Activated T-cell treated with anti-CD3 and anti-CD28 coated beads, Interleukin-2, amount 50 U/mL, for 4 hours (primary cell): ENCODE measurements at regions not wholly inside any gene's neighbourhood (a gene's known extent, or its start where the extent isn't known, plus 50 kb on each side); places are given as distances from the start of the nearest gene placed in this dataset.

Source experiments
- ATAC-seq, 2 donors: fragments of 200-7000 bp; cut with Tn5 transposase; one replicate each; pipeline ENCODE4 v1.10.0; 2021
- DNase-seq: peaks from one replicate; pipeline ENCODE4 v3.0.0-alpha.2; 2020
- H3K27me3 Mint-ChIP-seq: one replicate; pipeline ENCODE4 v1.8.0; 2021; ENCODE audit warnings: low read depth, mixed read lengths
- H3K36me3 Mint-ChIP-seq: one replicate; pipeline ENCODE4 v1.8.0; 2022; ENCODE audit warnings: mixed read lengths; ENCODE audit not compliant: insufficient read depth
- H3K4me1 Mint-ChIP-seq: one replicate; pipeline ENCODE4 v1.8.0; 2021; ENCODE audit warnings: low read depth, mixed read lengths
- H3K4me3 Mint-ChIP-seq: one replicate; pipeline ENCODE4 v1.8.0; 2021; ENCODE audit warnings: mild to moderate bottlenecking, moderate library complexity, mixed read lengths
- H3K9me3 Mint-ChIP-seq: one replicate; pipeline ENCODE4 v1.8.0; 2021; ENCODE audit warnings: mixed read lengths

GRCh38 chr5:63563008-63563917 is 399.0 kb downstream of the HTR1A start:
- H3K36me3 Mint-ChIP-seq: no peaks in the 10 kb centered on the region
- no peak for DNase-seq
- peaks cover 6% of the 10 kb centered on the region for H3K9me3 Mint-ChIP-seq
- H3K4me3 Mint-ChIP-seq: no peak overlapping the region
- H3K4me1 Mint-ChIP-seq: no peaks in the 10 kb centered on the region
- ATAC-seq: no peak
- H3K27me3 Mint-ChIP-seq: no peaks in the 10 kb centered on the region

GRCh38 chr5:63555874-63556273 is 406.4 kb downstream of the HTR1A start:
- no peaks in the 10 kb centered on the region for H3K36me3 Mint-ChIP-seq
- H3K4me1 Mint-ChIP-seq: no peaks in the 10 kb centered on the region
- DNase-seq (no peak), ATAC-seq (no peak)
- no peak overlapping the region for H3K4me3 Mint-ChIP-seq
- H3K9me3 Mint-ChIP-seq: peaks cover 3% of the 10 kb centered on the region
- no peaks in the 10 kb centered on the region for H3K27me3 Mint-ChIP-seq

- no peaks in the 10 kb centered on the region for H3K27me3 Mint-ChIP-seq
- no peaks in the 10 kb centered on the region for H3K36me3 Mint-ChIP-seq
- ATAC-seq: no peak
Observed at GRCh38 chr5:63554191-63554590, 408.1 kb downstream of the HTR1A start.

GRCh38 chr5:63553073-63553472 is 409.2 kb downstream of the HTR1A start:
- ATAC-seq: no peak
- Mint-ChIP-seq H3K4me3 (no peak overlapping the region), H3K4me1 (no peaks in the 10 kb centered on the region), H3K36me3 (no peaks in the 10 kb centered on the region), H3K9me3 (no peaks in the 10 kb centered on the region), H3K27me3 (no peaks in the 10 kb centered on the region)
- no peak for DNase-seq

More at GRCh38 chr5:63554191-63554590, 408.1 kb downstream of the HTR1A start:
- Mint-ChIP-seq H3K4me3 (no peak overlapping the region), H3K4me1 (no peaks in the 10 kb centered on the region), H3K9me3 (no peaks in the 10 kb centered on the region)
- no peak for DNase-seq

DNA sequence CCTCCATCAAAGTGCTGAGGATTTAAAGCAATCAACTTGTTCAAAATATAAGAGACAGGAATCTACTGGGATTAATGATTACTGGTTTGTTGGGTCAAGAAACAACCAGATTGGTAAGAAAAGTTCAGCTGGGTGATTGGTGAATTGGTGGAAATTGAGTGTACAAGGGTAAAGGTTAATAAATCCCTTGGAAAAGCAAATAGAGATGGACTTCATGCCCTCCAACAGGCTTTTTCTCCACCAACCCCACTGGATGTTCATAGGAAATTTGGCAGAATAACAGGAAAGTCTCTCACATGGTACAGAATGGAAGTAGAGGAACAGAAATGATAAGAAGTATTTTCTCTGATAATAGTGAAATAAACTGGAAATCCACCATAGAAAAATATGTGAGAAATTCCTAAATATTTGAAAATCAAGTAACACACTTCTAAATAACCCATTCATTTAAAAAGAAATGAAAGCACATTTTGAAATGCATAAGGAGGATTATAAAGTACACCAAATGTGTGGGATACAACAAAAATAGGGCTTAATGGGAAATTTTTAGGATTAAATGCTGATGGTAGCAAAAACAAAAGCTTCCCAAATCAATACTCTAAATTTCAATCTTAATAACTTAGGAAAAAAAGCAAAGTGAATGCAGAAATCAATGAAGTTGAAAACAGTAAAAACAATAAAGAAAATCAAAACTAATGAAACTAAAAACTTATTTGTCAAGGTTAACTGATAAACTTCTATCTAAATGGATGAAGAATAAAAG is 426.2 kb downstream of the HTR1A start:
- Mint-ChIP-seq H3K9me3 (peaks cover 12% of the 10 kb centered on the region), H3K4me1 (no peaks in the 10 kb centered on the region), H3K4me3 (no peak overlapping the region), H3K27me3 (no peaks in the 10 kb centered on the region), H3K36me3 (no peaks in the 10 kb centered on the region)
- DNase-seq (no peak), ATAC-seq (no peak)

DNA sequence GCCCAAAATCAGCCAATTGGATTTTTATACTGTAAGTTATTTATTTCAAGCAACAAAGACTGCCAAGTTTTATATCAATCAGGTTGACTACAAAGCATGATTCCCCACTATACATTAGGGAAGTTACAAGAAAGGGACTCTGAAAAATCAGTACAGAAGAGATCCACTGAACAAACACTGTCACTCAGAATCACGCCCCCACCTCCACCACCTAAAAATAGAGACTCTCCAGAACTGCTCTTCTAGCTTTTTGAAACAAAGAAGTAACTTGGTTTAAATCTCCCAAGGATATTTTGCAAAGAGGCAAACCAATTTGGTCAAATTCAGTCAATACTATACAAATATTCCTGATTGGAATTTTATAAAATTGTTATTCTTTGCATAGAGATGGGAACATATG is 438.0 kb downstream of the HTR1A start:
- H3K27me3 Mint-ChIP-seq: no peaks in the 10 kb centered on the region
- H3K36me3 Mint-ChIP-seq: no peaks in the 10 kb centered on the region
- ATAC-seq: no peak
- no peak overlapping the region for H3K4me3 Mint-ChIP-seq
- H3K9me3 Mint-ChIP-seq: peaks cover 14% of the 10 kb centered on the region
- H3K4me1 Mint-ChIP-seq: no peaks in the 10 kb centered on the region
- DNase-seq: no peak

- H3K36me3 Mint-ChIP-seq: no peaks in the 10 kb centered on the region
- DNase-seq (no peak), ATAC-seq (no peak)
- peaks cover 9% of the 10 kb centered on the region for H3K9me3 Mint-ChIP-seq
- H3K4me3 Mint-ChIP-seq: no peak overlapping the region
- no peaks in the 10 kb centered on the region for H3K4me1 Mint-ChIP-seq
- no peaks in the 10 kb centered on the region for H3K27me3 Mint-ChIP-seq
Observed at GRCh38 chr5:63516006-63516405, 446.2 kb downstream of the HTR1A start.

DNA sequence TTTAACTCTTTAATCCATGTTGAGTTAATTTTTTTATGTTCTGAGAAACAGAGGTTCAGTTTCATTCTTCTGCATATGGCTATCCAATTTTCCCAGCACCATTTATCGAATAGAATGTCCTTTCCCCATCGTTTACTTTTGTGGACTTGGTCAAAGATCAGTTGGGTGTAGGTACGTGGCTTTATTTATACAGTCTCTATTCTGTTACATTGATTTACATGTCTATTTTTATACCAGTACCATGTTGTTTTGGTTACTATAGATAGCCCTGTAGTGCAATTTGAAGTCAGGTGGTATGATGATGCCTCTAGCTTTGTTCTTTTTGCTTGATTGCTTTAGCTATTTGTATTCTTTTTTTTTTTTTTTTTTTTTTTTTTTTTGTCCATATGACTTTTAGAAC is 462.0 kb downstream of the HTR1A start:
- ATAC-seq: no peak
- no peaks in the 10 kb centered on the region for H3K27me3 Mint-ChIP-seq
- H3K9me3 Mint-ChIP-seq: no peaks in the 10 kb centered on the region

DNA sequence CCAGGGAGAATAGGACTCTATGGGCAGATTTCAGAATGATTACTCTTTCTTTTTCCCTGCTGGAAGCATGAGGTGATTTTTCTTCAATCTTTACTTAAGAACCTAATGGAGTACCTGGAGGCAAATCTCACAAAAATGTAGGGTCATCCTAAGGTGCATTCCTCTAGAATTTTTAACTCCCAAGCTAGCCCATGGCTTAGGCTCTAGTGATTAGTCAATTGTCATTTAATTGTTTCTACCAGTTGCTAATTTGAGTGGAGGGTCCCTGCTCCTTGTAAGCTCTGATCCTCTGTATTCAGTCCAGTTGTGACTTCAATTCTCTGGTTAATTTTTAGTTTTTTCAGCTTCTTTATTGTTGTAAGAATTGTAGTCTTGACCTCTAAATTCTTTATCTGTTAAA is 467.0 kb downstream of the HTR1A start:
- ATAC-seq: no peak
- Mint-ChIP-seq H3K9me3 (no peaks in the 10 kb centered on the region), H3K36me3 (no peaks in the 10 kb centered on the region), H3K4me3 (no peak overlapping the region), H3K27me3 (no peaks in the 10 kb centered on the region), H3K4me1 (no peaks in the 10 kb centered on the region)
- DNase-seq: no peak

More for the DNA sequence above, 462.0 kb downstream of the HTR1A start:
- Mint-ChIP-seq H3K4me1 (no peaks in the 10 kb centered on the region), H3K36me3 (no peaks in the 10 kb centered on the region), H3K4me3 (no peak overlapping the region)
- no peak for DNase-seq

DNA sequence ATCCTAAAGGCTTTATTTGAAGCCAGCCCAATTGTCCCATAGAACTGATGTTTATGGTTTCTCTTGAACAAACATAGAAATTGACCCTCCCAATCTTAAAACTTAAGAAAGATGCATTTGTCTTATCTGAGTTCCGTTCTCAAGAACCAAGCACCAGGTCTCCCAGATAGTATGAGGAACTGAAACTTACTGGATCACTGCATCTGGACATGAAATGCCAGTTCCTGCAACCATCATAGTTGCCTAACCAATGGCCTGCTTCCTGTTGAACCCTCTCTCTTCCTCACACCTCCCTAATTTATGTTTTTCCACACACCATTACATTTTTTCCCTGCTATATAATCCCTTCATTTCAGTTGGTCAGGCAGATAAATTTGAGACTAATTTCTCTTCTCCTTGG is 478.9 kb downstream of the HTR1A start:
- Mint-ChIP-seq H3K36me3 (no peaks in the 10 kb centered on the region), H3K4me3 (no peak overlapping the region), H3K27me3 (no peaks in the 10 kb centered on the region), H3K9me3 (peaks cover 10% of the 10 kb centered on the region), H3K4me1 (no peaks in the 10 kb centered on the region)
- ATAC-seq (no peak), DNase-seq (no peak)

DNA sequence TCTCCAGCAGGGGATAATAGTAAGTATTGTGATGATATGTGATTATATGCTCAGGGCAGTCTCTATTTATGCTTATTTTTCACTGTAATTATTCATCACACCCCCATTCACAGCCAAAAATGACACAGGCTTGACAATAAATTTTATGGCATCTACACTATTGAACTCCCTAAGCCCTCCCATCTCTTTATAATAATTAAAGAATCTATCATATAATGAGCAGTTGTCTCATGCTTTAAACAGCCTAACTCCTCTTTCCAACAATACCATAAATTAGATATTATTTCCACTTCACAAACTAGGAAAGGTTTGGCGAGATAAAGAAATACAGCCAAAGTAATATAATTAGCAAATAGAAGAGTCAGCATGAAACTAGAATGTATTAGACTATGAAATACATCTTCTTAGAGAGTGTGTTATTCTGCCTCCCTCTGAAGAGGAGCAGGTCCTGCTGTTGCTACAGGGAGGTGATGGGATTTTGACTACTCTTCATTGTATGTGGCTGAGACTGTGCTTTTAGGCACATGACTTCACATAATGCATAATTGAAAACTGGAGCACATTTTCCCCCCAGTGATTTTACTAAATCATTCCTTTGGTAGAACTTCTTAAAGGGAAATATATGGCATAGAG is 488.8 kb downstream of the HTR1A start:
- Mint-ChIP-seq H3K36me3 (no peaks in the 10 kb centered on the region), H3K4me3 (no peak overlapping the region), H3K9me3 (peaks cover 8% of the 10 kb centered on the region), H3K4me1 (no peaks in the 10 kb centered on the region), H3K27me3 (no peaks in the 10 kb centered on the region)
- DNase-seq: no peak
- ATAC-seq: no peak

DNA sequence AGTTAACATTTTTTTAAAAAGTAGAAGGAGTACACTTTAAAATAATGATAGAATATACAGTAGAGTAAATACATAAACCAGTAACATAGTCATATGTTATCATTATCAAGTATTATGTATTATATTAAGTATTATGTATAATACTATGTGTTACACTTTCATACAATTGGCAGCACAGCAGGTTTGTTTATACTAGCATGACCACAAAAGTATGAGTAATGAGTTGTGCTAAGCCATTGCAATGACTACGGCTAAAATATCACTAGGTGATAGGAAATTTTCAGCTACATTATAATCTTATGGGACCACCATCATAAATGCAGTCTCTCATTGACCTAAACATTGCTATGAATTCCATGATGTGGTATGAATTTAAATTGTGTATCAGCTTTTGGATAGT is 506.0 kb downstream of the HTR1A start:
- H3K9me3 Mint-ChIP-seq: peaks cover 7% of the 10 kb centered on the region
- H3K4me3 Mint-ChIP-seq: no peak overlapping the region
- no peaks in the 10 kb centered on the region for H3K36me3 Mint-ChIP-seq
- no peaks in the 10 kb centered on the region for H3K27me3 Mint-ChIP-seq
- DNase-seq (no peak), ATAC-seq (no peak)
- no peaks in the 10 kb centered on the region for H3K4me1 Mint-ChIP-seq

- H3K27me3 Mint-ChIP-seq: no peaks in the 10 kb centered on the region
- ATAC-seq (no peak), DNase-seq (no peak)
- H3K36me3 Mint-ChIP-seq: no peaks in the 10 kb centered on the region
- H3K4me1 Mint-ChIP-seq: no peaks in the 10 kb centered on the region
- H3K9me3 Mint-ChIP-seq: no peaks in the 10 kb centered on the region
- H3K4me3 Mint-ChIP-seq: no peak overlapping the region
Observed at GRCh38 chr5:63451188-63451587, 511.1 kb downstream of the HTR1A start.

- Mint-ChIP-seq H3K4me1 (no peaks in the 10 kb centered on the region), H3K4me3 (no peak overlapping the region), H3K9me3 (peaks cover 4% of the 10 kb centered on the region), H3K27me3 (no peaks in the 10 kb centered on the region), H3K36me3 (no peaks in the 10 kb centered on the region)
- ATAC-seq (no peak), DNase-seq (no peak)
Observed at GRCh38 chr5:63439537-63439936, 522.7 kb downstream of the HTR1A start.
